ENCODE measurements at regions not wholly inside any gene's neighbourhood (a gene's known extent, or its start where the extent isn't known, plus 50 kb on each side); places are given as distances from the start of the nearest gene placed in this dataset.

DNA sequence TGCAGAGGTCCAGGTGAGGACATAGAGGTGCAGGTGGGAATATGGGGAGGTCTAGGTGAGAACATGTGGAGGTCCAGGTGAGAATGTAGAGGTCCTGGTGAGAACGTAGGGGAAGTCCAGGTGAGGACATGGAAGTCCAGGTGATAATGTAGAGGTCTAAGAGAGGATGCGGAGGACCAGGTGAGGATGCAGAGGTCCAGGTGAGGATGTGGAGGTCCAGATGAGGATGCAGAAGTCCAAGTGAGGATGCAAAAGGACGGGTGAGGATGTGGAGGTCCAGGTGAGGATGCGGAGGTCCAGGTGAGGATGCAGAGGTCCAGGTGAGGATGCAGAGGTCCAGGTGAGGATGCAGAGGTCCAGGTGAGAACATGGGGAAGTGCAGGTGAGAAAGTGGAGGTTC is 133.8 kb downstream of the MRPL36 start (continued):
- TF ChIP-seq, protein P1, sequence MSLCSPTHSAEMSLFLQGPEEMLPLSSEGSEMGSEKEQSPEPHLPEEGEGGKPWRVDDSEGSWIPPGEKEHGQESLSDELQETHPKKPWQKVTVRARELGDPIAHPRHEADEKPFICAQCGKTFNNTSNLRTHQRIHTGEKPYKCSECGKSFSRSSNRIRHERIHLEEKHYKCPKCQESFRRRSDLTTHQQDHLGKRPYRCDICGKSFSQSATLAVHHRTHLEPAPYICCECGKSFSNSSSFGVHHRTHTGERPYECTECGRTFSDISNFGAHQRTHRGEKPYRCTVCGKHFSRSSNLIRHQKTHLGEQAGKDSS (CRISPR knock-in tag; IDR thresholded peaks at IDR 0.05; ENCODE audit: borderline replicate concordance, low read depth) = no peak
- TF ChIP-seq NR2F2 (IDR thresholded peaks at IDR 0.05; ENCODE audit: borderline replicate concordance, low read depth) (no peak), TOE1 (CRISPR knock-in tag; IDR thresholded peaks at IDR 0.05) (no peak), ZBTB7B (CRISPR knock-in tag; IDR thresholded peaks at IDR 0.05) (no peak), ISL2 (CRISPR knock-in tag; IDR thresholded peaks at IDR 0.05) (no peak)

DNA sequence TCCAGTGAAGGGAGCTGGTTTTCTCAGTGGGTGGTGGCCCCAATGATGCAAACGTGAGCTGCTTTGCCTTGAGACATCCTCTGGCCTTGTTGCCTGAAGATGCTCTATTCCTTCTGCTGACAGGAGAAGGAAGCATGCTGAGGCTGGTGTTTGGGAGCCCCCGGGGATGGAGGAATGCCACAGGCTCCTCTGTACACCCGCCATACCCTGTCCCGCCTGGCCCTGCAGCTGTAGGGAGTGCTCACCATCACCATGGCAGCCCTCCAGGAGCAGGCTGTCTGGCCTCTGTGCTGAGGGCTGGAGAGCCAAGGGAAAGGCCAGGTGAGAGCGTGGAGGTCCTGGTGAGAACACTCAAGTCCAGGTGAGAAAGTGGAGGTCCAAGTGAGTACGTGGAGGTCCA is 134.4 kb downstream of the MRPL36 start:
- TF ChIP-seq, protein P2, sequence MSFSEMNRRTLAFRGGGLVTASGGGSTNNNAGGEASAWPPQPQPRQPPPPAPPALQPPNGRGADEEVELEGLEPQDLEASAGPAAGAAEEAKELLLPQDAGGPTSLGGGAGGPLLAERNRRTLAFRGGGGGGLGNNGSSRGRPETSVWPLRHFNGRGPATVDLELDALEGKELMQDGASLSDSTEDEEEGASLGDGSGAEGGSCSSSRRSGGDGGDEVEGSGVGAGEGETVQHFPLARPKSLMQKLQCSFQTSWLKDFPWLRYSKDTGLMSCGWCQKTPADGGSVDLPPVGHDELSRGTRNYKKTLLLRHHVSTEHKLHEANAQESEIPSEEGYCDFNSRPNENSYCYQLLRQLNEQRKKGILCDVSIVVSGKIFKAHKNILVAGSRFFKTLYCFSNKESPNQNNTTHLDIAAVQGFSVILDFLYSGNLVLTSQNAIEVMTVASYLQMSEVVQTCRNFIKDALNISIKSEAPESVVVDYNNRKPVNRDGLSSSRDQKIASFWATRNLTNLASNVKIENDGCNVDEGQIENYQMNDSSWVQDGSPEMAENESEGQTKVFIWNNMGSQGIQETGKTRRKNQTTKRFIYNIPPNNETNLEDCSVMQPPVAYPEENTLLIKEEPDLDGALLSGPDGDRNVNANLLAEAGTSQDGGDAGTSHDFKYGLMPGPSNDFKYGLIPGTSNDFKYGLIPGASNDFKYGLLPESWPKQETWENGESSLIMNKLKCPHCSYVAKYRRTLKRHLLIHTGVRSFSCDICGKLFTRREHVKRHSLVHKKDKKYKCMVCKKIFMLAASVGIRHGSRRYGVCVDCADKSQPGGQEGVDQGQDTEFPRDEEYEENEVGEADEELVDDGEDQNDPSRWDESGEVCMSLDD (CRISPR knock-in tag; IDR thresholded peaks at IDR 0.05; ENCODE audit: borderline replicate concordance) = no peak
- TF ChIP-seq KDM1A (CRISPR knock-in tag; IDR thresholded peaks at IDR 0.05) = no peak
- no peak for TF ChIP-seq HHEX (CRISPR knock-in tag; IDR thresholded peaks at IDR 0.05)
- no peak for TF ChIP-seq ZNF30 (CRISPR knock-in tag; IDR thresholded peaks at IDR 0.05)
- peaks cover 15% of the 10 kb centered on the region for H3K4me1 ChIP-seq (ENCODE audit: insufficient read depth, low read length)
- H2AFZ ChIP-seq (ENCODE audit: low read length) = no peak overlapping the region
- no peaks in the 10 kb centered on the region for H3K79me2 ChIP-seq (ENCODE audit: insufficient read depth, low read length)
- no peak overlapping the region for H3K9ac ChIP-seq (ENCODE audit: insufficient read depth, low read depth, low read length)
- in situ Hi-C loops (cut with HindIII; ENCODE audit: extremely low pct_ligation_motif_present, low pct_unique_long_range_greater_than_20kb) (loop anchor here (5.0 kb wide), 1 partner anchor 352 kb away; no protein-coding TSS in a partner anchor), intact Hi-C loops (cut with micrococcal nuclease; ENCODE audit: unreplicated experiment) (no loop called here)
- CTCF ChIA-PET (ENCODE audit: low intra/inter-chr PET ratio, low total read pairs) = no interaction called here
- H3K4me2 ChIP-seq (ENCODE audit: low read depth, low read length) = no peak overlapping the region
- 19% methylated on average over 2 of the region's 6 CpGs for WGBS (ENCODE audit: low lambda C conversion rate)
- no peak overlapping the region for H3K4me3 ChIP-seq (replicated peaks in 1 of 3; ENCODE audit: insufficient read depth in 1 of 3, low read depth in 2 of 3, low read length in 3 of 3)
- POLR2A ChIA-PET = no interaction called here
- no peak for ATAC-seq
- H3K27me3 ChIP-seq (ENCODE audit: control insufficient read depth in 1 of 2, insufficient read depth in 2 of 2, low read length in 2 of 2) = peaks cover 10 to 80% of the 10 kb centered on the region in 2 experiments; a peak in 4 of 5 replicates
- BruUV-seq (replicated peaks) = no TSS peak
- FAIRE-seq = no peak
- H3K27ac ChIP-seq (ENCODE audit: extremely low read length, insufficient read depth, low read length) = no peak overlapping the region
- no peaks in the 10 kb centered on the region for H3K9me3 ChIP-seq (ENCODE audit: low read length)
- no peak for DNase-seq (ENCODE audit: low spot score)
- H4K20me1 ChIP-seq (ENCODE audit: insufficient read depth, low read length) = no peaks in the 10 kb centered on the region
- H3K36me3 ChIP-seq (replicated peaks in 1 of 2; ENCODE audit: control insufficient read depth in 1 of 2, insufficient read depth in 2 of 2, low read length in 2 of 2) = no peaks in the 10 kb centered on the region

Data from HepG2 (cell line).